NCI-H1694 (cell line): ENCODE measurements at regions not wholly inside any gene's neighbourhood (a gene's known extent, or its start where the extent isn't known, plus 50 kb on each side); places are given as distances from the start of the nearest gene placed in this dataset.
"Not testable (repeated sequence)": the region's sequence is repeated elsewhere in the genome, so short reads cannot be mapped to it uniquely, and the experiment has no call there.

Source experiments
- DNase-seq: peaks from one replicate; lab custom pipeline; 2025; lab: John Stamatoyannopoulos, UW

DNA sequence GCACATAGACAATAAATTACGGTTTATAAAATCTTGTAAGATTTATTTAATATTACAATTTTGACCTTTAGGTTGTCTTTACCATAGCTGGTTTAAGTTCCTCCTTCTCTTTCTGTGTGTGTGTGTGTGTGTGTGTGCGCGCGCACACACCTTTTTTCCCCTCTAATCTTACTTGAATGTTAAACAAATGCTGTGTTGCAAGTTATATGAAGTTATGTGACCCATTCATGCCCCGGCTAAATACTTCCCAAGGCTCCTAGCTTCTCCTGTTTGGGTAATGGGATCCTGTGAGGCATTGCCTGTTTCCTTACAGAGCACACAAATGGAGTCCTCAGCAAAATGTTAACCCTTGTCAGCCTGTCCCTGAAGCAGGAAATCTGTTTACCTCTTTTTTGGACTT, 125.6 kb upstream of the ZNF608 start:
- DNase-seq: no peak

- DNase-seq: no peak
Observed at GRCh38 chr5:124872615-124873014, 126.2 kb upstream of the ZNF608 start.

DNA sequence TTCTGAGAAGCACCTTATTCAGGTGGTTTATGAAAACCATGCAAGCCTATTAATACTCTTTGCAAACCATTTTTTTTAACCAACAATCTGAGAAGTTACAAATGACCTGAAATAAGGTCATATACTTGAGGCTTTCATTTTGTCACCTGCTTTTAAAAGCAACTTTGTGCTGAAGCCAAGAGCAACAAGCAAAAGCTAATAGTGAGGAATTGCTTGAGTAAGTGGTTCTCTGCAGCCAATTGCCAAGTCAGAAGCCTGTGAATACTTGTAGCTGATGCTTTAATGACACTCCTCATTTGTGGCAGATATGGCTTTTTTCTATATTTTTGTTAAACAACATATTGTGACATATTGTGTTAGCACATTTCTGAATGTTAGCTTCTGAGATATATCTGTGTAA, 126.7 kb upstream of the ZNF608 start:
- no peak for DNase-seq

DNA sequence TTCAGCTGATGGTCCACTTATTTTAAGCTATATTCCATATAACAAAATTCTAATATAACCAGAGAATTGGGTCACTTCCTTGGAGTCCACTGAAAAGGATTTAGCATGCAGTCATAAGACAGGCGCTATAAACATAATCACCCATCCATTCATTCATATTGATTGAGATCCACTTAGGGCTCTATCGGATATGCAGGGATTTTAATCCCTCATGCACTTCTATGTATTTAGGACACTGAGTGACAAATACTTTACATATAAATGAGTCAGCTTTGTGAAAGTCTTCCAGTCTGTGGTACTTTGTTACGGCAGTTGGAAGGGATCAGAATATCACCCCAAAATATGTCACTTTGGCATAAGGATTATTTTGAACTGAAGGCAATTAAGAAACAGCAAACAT, 127.3 kb upstream of the ZNF608 start:
- DNase-seq: no peak

DNA sequence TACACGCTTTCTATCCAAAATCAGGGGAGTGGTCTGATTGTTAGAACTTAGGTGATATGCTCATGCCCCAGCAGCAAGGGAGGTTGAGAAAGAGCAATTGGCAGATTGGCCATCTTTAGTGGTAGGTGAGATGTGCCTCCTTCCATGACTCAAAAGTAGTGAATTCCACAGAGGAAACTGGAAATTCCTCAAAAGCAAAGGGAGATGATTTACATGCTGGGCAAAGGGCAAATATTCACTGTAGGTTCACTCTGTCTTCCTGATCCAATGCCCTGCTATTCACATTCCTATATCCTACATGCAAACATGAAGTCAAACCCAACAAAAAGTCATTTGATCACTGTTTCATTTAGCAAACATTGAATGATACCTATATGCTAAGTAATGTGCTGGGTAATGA, 130.1 kb upstream of the ZNF608 start:
- no peak for DNase-seq

DNA sequence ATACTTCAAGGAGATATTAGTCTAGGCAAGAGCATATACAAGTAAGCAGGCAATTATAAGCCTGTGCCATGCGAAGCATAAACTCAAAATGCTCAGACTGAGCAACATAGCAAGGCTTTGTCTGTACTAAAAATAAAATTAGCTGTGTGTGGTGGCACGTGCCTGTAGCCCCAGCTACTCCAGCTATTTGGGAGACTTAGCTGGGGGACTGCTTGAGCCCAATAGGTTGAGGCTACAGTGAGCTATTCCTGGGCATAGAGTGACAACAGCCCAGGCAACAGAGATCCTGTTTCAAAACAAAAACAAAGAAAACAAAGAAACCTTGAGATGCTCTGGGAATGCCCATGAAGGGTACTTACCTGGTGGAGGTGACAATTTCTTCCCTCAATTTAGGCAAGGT, 130.5 kb upstream of the ZNF608 start:
- no peak for DNase-seq

DNA sequence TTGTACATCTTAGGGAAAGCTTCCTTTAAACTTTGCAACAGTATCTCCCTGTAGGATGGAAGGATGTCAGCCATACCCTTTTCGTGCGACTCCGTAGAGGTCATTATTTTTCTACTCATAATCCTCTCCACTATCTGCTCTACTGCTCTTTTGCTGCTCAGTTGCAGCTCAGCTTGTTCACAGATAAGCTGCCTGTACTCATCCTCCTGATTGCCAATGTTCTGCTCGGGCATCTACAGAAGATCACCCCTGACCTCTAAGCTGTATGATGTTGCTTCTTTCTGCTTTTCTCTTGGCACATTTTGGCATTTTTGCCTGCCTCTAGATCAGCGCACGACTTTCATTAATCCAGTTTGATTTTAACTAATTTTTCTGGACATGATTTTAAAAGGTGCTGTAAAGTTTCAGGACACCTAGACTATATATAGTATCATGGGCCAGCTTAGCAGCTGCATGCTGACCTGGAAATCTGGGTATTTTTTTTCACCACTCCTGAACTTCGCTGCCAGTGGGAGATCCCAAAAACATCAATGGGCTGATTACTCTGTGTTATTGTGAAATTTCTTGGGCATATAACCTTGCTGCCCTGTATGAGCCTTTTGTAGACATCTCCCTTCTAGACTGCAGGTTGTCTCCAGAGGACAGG, 131.2 kb upstream of the ZNF608 start:
- DNase-seq: no peak

DNA sequence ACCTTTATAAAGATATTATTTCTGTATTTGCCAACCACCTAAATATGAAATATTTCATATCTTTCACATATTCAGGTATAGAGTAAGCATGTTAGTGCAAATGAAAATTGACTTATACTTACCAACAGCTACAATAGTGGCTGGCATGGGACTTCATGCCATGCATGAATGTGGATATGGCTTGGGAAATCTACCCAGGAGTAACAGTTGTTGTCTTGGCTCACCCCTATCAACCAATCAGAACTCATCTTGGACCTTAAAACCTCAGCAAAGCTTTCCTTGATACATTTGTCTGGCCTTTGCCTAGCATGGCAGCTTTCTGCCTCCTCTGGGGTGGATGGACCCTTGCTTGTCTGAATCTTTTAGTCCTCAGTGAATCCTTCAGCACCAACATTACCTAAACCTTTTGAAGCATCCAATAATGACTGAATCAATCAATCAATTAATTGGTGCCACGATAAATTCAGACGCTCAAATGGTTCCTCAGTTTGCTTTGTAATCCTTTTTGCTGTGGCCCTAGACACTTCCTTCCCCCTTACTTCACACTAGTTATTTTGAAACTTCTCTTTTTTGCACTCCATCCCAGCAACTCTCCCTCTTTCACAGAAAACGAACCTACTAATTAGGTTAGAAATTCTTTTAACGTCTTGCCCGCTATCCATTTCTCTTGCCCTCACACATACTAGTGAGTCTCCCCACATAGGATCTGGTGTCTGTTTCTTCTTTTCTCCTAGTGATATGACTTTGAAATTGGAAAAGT, 132.3 kb upstream of the ZNF608 start:
- no peak for DNase-seq

GRCh38 chr5:124880903-124881697, 134.7 kb upstream of the ZNF608 start:
- no peak for DNase-seq

DNA sequence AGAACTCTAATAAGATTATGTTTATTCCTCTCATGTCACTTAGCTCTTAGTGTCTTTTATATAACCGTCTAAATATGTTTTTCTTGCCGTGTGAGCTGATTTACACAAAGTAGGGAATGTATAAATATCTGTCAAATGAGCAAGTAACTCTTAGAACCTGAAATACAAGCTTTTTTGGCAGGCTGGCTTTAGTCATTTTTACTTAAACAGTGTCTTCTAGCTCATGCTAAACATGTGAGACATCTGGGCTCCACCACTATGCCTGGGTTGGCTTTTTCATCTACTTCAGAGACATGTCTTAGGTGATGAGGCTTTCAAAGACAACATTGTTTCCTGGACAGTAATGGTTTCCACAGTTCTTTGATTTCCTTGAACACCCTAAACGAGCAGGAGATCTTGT, 137.2 kb upstream of the ZNF608 start:
- DNase-seq: no peak

GRCh38 chr5:124884114-124884513, 137.7 kb upstream of the ZNF608 start:
- DNase-seq: no peak

- DNase-seq: no peak
Observed at GRCh38 chr5:124885490-124885889, 139.1 kb upstream of the ZNF608 start.

DNA sequence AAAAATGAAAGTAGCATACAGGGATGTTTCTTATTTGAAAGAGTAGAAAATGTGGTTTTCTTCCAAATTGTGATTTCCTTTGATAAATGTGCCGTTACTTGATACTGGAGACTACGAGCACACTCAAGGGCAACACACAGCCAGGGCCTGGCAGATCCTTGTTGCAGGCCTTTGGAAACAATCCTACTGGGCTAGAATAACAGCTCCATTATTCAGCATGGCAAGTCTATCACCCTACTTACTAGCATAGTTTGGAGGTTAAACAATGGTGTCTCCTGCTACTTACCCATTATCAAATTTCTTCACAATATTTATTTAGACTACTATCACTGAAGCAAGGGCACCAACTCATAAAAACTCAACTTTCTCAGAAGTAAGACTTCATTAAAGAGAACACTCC, 140.8 kb upstream of the ZNF608 start:
- no peak for DNase-seq

GRCh38 chr5:124888050-124888506, 141.6 kb upstream of the ZNF608 start:
- DNase-seq: no peak

- DNase-seq: no peak
Observed at GRCh38 chr5:124888622-124889485, 142.4 kb upstream of the ZNF608 start.

- no peak for DNase-seq
Observed at GRCh38 chr5:124889486-124889825, 143.0 kb upstream of the ZNF608 start.

GRCh38 chr5:124889850-124890249, 143.4 kb upstream of the ZNF608 start:
- no peak for DNase-seq

GRCh38 chr5:124890442-124890841, 144.0 kb upstream of the ZNF608 start:
- DNase-seq: not testable (repeated sequence)

- DNase-seq: no peak
Observed at GRCh38 chr5:124891179-124891578, 144.7 kb upstream of the ZNF608 start.

DNA sequence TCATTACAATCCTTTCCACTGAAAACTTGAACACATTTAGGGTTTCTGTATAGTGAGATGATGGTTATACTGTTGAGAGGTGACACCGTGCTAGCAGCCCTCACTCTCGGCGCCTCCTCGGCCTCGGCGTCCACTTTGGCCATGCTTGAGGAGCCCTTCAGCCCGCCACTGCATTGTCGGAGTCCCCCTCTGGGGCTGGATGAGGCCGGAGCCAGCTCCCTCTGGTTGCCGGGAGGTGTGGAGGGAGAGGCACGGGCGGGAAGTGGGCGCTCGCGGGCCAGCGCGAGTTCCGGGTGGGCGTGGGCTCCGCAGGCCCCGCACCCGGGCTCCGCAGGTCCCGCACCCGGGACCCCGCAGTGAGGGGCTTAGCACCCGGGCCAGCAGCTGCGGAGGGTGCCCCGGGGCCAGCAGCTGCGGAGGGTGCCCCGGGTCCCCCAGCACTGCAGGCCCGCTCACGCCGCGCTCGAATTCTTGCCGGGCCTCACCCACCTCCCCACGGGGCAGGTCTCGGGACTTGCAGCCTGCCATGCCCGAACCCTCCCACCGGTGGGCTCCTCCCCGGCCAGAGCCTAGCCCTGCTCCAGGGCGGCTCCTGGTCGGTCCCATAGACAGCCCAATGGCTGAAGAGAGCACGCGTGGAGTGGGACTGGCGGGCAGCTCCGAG, 145.9 kb upstream of the ZNF608 start:
- DNase-seq: no peak

DNA sequence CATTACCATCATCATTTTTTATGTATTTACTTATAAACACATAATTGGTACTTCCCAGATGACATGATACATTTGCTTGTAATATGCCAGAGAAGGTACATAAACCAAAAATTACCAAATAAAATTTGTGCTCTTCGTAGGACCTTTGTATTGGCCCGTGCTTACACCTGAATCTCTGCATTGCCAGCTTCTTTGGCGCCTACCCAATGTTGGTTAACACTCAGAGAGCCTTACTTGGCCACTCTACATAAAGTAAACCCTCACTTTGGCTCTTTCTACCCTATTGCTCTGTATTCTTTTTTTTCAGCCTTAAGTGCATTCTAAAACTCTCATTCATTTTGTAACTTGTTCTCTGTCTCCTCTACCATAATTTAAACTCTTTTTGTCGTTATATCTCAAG, 148.1 kb upstream of the ZNF608 start:
- DNase-seq: no peak

DNA sequence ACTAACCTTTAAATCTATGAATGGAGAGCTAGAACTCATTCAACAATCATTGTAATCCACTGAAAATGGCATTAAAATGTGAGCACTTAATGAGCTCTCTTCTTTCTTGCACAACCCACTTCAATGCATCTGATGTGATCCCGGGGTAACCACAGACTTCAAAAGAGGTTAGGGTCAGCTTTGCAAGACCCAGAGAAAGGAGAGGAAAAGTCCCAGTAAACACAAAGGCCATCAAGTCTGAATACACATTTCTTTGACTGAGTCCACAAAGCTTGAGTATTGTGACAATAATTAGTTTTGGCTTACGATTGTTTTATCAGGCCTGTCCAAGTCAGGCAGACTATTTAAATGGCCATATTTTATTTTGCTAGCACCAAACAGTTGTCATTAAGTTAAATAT, 148.8 kb upstream of the ZNF608 start:
- DNase-seq: no peak
